GM08714 (cell line): ENCODE measurements at regions not wholly inside any gene's neighbourhood (a gene's known extent, or its start where the extent isn't known, plus 50 kb on each side); places are given as distances from the start of the nearest gene placed in this dataset.
"Not testable (repeated sequence)": the region's sequence is repeated elsewhere in the genome, so short reads cannot be mapped to it uniquely, and the experiment has no call there.

Source experiments
- H3K4me3 ChIP-seq: fragments of 200-500 bp; sonication (Bioruptor generic); 2 replicates; pipeline ENCODE4 v1.5.1; 2014; ENCODE audit warnings: mild to moderate bottlenecking, low read length, inconsistent platforms
- ZNF274 ChIP-seq: IDR thresholded peaks from 2 replicates; pipeline ENCODE4 v1.6.1; 2012; ENCODE audit warnings: mild to moderate bottlenecking, low read depth, low read length

DNA sequence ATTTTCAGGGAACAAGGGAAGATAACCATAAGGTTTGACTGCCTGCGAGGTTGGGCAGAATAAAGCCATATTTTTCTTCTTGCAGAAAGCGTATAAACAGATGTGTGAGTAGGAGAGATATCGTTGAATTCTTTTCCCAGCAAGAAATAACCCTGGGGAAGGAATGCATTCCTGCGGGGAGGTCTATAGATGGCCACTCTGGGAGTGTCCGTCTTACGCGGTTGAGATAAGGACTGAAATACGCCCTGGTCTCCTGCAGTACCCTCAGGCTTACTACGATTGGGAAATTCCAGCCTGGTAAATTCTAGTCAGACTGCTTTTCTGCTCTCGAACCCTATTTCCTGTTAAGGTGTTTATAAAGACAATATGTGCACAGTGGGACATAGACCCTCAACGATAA is 225.0 kb downstream of the LRIG3 start:
- H3K4me3 ChIP-seq = no peak overlapping the region
- TF ChIP-seq ZNF274 = no peak

DNA sequence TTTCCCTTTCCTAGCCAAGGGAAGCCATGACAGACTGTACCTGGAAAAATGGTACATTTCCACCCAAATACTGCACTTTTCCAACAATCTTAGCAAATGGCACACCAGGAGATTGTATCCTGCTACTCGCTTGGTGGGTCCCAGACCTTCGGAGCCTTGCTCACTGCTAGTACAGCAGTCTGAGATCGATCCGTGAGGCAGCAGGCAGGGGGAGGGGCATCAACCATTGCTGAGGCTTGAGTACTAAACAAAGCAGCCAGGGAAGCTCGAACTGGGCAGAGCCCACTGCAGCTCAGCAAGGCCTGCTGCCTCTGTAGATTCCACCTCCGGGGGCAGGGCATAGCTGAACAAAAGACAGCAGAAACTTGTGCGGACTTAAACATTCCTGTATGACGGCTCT is 218.8 kb downstream of the LRIG3 start:
- TF ChIP-seq ZNF274 = no peak
- no peak overlapping the region for H3K4me3 ChIP-seq

DNA sequence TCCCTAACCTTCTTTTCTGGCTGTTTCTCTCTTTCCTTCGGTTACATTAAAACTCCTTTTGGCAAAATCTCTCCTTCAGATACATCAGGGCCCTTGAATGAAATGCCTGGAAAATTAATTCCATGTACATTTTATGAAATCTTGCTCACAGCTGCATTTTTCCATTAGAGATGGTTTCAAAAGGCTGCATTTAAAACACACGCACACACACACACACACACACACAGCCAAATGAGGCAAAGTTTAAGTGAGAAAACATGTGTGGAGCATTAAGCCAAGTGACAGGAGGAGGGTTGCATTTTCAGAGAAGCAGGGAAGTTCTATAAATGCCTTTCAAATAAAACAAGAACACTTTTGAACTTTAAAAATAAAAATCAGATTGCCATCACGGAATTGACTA is 216.4 kb downstream of the LRIG3 start:
- no peak overlapping the region for H3K4me3 ChIP-seq
- TF ChIP-seq ZNF274 = no peak

DNA sequence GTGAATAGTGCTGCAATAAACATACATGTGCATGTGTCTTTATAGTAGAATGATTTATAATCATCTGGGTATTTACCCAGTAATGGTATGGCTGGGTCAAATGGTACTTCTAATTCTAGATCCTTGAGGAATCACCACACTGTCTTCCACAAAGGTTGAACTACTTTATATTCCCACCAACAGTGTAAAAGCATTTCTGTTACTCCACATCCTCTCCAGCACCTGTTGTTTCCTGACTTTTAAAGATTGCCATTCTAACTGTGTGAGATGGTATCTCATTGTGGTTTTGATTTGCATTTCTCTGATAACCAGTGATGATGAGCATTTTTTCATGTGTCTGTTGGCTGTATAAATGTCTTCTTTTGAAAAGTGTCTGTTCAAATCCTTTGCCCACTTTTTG is 215.5 kb downstream of the LRIG3 start:
- H3K4me3 ChIP-seq = not testable (repeated sequence)

DNA sequence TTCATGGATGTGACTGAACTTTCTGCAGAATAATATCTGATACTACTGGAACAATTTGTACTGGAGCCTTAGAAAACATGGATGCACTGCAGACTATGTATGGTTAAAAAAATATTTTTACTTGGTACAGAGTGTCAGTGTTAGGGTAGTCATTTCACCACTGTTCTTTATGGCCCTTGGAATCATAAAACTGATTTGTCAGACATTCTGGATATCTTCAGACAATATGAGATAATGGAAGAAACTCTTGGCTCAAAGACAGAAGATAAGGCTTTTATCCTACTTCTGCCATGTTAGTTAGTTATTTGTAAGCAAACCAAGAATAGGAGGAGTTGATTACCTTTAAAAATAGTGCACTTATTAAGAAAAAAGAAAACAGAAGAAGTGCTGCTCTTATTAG is 209.4 kb downstream of the LRIG3 start:
- H3K4me3 ChIP-seq = no peak overlapping the region
- no peak for TF ChIP-seq ZNF274

DNA sequence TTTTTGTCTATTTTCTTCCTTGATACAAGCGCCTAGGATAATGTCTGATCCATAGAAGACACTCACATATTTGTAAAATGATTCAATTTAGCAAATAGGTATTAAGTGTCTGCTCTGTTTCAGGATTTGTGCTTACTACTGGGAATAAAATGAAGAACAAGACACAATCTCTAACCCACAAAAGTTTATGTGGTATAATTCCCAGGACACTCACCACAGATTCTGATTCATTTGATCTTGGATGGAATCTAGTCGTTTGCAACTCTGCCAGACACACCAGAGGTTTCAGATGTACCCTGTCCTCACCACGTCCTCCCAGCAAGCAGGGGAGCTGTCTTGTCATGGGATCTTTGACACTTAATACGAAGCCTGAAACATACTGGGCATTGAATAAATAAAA is 208.3 kb downstream of the LRIG3 start:
- no peak for TF ChIP-seq ZNF274

DNA sequence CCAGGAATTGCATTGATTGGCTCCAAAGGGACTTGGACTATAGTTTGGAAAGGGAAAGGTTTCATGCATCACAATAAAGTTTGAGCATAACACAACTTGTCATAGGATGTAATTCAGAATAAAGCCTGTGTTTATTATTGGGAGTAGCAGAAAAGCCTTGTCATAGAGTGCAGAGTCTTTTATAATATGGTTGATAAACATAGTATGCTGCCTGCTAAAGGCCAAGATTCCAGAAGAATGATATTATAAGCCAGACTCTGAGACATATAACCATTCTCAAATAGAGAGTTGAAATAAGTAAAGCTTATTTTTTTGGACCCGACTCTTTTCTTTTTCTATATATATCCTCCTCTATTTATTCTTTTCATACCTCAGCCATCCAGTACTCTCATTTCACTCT is 207.3 kb downstream of the LRIG3 start:
- no peak for TF ChIP-seq ZNF274

More for the DNA sequence above, 208.3 kb downstream of the LRIG3 start:
- H3K4me3 ChIP-seq = no peak overlapping the region

DNA sequence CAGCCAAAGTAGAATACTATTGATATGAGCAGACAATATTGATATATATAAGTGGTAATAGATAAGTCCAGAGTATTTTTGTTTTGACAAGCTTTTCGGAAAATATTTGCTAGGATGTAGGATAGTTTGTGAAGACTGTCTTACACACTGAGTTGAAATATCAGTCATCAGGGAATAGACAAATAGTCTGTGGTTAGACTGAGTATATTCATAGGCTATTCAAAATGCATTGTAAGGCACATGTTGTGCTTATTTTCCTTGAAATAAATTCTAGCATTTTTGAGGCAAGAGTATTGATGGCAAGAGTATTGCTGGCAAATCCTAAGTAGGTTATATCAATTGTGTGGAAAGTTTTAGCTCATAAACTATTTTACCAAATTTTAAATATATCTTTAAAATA is 201.1 kb downstream of the LRIG3 start:
- TF ChIP-seq ZNF274 = no peak
- H3K4me3 ChIP-seq = no peak overlapping the region

More for the DNA sequence above, 207.3 kb downstream of the LRIG3 start:
- no peak overlapping the region for H3K4me3 ChIP-seq

DNA sequence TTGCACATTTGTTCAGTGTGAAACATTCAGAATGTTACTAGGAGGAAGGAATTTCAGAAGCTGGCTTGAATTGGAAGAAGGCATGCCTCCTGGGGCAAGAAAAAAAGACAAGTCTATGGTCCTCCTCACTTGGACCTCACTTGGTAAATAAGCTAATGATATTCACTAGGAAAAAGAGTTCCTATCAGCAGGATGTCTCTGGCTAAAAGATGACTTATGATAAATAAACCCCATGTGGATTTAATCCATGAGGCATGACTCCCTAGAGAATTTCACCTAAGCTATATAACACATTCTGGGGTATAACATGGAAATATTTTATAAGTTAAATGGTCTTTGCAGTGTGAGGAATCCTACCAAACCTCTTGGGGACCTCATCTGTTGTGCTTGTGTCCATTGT is 199.9 kb downstream of the LRIG3 start:
- no peak for TF ChIP-seq ZNF274
- H3K4me3 ChIP-seq = no peak overlapping the region

DNA sequence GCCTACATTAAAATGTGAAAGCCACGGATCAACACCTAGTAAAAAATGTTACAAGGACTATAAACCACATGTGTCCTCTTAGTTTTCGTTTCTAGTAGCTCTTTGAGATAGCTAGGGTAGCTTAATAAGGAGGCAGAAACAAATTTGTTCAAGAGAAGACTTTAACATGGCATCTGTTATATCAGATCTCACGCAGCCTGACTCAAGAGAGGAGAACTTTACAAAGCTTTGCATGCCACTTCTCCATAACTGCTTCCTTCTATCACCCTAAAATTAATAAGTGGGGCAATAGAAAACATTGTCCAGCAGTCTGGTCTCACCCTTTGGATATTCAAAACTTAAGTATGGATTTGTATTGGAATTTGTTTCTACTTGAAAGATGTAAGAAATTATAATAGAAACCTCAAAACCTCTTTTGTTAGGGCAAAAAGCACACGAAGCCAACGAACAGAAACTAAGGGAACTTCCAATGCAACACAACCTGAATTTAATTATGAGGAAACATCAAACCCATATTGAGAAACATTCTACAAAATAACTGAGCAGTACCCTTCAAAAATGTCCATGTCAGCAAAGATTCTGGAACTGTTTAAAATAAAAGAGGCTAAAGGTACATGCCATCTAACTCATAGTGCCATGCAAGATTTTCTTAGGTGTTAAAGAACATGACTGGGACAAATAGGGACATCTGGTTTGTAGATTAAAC is 194.8 kb downstream of the LRIG3 start:
- no peak for TF ChIP-seq ZNF274
- no peak overlapping the region for H3K4me3 ChIP-seq

DNA sequence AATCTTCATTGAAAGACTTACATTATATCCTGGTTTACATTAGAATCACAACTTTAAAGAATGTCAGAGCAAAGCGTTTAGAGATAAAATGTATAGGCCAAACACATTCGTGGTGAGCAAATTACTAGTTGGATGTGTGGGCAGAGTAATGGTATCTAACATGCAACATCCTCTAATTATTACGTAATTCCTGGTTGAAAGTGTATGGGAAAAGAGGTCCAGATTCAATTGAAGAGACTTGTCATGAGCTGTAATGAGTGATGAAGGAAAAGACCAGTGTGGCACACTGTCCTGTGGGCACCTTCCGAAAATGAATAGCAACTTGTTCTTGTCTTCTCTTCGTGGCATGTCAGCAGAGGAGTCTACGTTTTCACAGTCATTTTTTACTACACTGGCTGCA is 192.8 kb downstream of the LRIG3 start:
- TF ChIP-seq ZNF274 = no peak
- H3K4me3 ChIP-seq = no peak overlapping the region

DNA sequence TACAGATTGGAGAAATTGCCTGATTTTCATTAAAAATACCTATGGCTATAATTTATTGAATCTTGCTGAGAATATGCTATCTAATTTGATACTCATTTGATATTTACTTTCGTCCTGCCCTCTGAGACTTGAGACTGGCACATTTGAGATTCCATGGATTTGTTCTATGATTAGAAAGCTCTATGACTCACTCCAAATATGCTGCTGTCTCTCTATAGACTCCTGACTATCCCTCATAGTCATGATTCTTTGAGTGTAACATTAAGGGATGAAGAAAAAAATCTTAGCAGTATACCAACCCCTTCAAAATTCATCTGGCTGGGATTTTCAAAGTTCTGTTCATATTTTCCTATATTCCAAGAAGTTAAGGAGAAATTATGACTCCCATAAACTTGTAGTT is 191.9 kb downstream of the LRIG3 start:
- no peak for TF ChIP-seq ZNF274
- H3K4me3 ChIP-seq = no peak overlapping the region

DNA sequence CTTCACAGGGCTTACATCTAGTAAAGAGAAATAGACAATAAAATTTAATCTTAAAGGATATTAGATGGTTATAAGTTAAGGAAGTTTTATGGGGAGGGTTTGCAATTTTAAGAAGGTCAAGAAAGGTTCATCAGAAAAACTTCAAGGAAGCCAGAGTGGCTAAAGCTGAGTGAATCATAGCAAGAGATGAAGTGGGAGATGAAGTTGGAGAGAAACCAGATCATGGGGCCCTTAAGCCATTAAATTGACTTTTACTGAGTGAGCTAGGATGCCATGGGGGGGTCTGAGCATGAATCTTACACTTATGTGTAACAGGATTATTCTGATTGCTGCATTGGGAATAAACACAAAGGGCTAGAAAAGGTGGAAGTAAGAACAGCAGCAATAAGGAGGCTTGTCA is 189.2 kb downstream of the LRIG3 start:
- TF ChIP-seq ZNF274 = no peak

DNA sequence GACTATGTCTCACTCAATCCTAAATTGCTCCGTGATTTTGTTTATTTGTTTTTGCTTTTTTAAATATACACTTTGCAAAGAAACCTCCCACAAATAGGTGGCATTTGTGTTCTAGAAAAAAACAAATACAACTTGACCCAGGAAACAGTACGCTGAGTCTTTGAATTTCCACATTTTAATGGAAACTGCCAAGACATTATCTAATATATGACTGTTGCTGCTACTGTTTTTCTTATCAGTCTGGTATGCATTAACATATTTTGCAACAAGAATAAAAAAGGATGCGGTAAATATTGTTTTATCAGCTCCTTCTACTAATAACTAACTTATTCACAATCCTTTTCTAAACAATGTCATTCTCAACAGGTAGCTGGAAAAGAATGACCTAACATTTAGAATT is 187.4 kb downstream of the LRIG3 start:
- no peak for TF ChIP-seq ZNF274
- no peak overlapping the region for H3K4me3 ChIP-seq

More for the DNA sequence above, 189.2 kb downstream of the LRIG3 start:
- no peak overlapping the region for H3K4me3 ChIP-seq

DNA sequence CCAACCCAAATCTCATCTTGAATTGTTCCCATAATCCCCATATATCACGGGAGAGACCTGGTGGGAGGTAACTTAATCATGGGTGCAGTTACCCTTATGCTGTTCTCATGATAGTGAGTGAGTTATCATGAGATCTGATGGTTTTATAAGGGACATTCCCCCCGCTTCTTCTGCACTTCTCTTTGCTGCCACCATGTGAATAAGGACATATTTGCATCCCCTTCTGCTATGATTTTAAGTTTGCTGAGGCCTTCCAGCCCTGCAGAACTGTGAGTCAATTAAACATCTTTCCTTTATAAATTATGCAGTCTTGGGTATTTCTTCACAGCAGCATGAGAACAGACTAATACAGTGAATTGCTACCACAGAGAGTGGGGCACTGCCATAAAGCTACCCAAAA is 179.1 kb downstream of the LRIG3 start:
- no peak for TF ChIP-seq ZNF274
- no peak overlapping the region for H3K4me3 ChIP-seq
